DND-41 (cell line): ENCODE measurements at regions not wholly inside any gene's neighbourhood (a gene's known extent, or its start where the extent isn't known, plus 50 kb on each side); places are given as distances from the start of the nearest gene placed in this dataset.

Source experiments
- CTCF ChIP-seq: IDR thresholded peaks from 2 replicates; pipeline ENCODE4 v1.5.1; 2012; ENCODE audit warnings: borderline replicate concordance, low read length, moderate library complexity, mild to moderate bottlenecking; ENCODE audit not compliant: poor library complexity, severe bottlenecking; ENCODE audit errors: extremely low read depth
- EZH2 ChIP-seq: IDR thresholded peaks from 3 replicates; pipeline ENCODE4 v1.6.1; 2012; ENCODE audit warnings: borderline replicate concordance, low read depth, mild to moderate bottlenecking, moderate library complexity, low read length, inconsistent platforms; ENCODE audit not compliant: severe bottlenecking

DNA sequence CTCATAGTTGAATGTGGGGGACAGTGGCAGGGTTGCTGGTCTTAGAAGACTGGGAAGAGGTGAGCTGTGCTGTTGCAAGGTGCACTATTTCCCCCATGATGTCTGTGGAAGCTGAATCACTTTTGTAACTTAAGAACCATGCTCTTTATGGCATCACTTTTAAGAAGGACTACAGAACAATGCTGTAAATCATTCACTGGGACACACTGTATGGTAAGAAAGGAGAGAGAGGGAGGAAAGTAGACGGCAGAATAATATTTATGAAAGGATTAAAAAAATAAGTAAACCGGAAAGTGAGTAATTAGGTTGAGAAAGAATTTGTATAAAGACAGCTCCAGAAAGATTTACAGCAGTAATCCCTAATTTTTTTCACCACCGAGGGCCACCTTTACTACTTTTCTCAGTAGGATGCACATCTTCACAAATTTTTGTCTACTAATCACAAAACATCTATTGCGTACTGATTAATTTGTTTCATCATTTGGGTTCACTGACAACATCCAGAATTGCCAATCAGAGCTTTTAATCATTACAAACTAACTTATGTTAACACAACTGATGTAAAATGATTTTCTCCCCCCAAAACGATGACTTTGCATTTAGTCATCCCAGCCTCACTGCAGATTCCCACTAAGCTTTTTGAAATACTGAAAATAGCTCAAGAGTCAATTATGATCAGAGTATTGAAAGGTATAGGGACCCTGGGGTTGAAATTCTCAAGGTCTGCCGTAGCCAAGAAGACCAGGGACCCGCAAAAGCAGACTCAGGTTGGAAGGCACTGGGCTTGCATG is 560.7 kb upstream of the NOX3 start:
- TF ChIP-seq CTCF (no peak), EZH2 (no peak)
